RWPE1 (cell line): ENCODE measurements at regions not wholly inside any gene's neighbourhood (a gene's known extent, or its start where the extent isn't known, plus 50 kb on each side); places are given as distances from the start of the nearest gene placed in this dataset.

Experiments
- CTCF ChIA-PET: fragments of 350-600 bp; sonication (Branson Sonifier 250); formaldehyde crosslinking; extraction: SDS; loops from one replicate; lab custom pipeline; 2021; lab: Yijun Ruan, JAX
- POLR2A ChIA-PET: fragments of 400-600 bp; formaldehyde crosslinking; extraction: SDS; loops from one replicate; lab custom pipeline; 2020; ENCODE audit warnings: antibody characterized with exemption; ENCODE audit not compliant: low non-redundant PET; lab: Yijun Ruan, JAX
- DNase-seq: peaks from one replicate; pipeline ENCODE4 v3.0.0; 2012; ENCODE audit warnings: low spot score
- H3K27ac ChIP-seq: fragments of 450-650 bp; 2 replicates; pipeline ENCODE4 v1.5.1; 2017
- CTCF ChIP-seq: fragments of 450-650 bp; conservative IDR thresholded peaks from 2 replicates; pipeline ENCODE4 v1.5.1; 2017; ENCODE audit warnings: low read depth, mild to moderate bottlenecking

GRCh38 chr22:48378673-48379072 lies 1449.0 kb downstream of the BRD1 start:
- TF ChIP-seq CTCF, result no peak
- no peak overlapping the region for H3K27ac ChIP-seq
- POLR2A ChIA-PET, result no interaction called here
- DNase-seq, result no peak
- CTCF ChIA-PET, result no interaction called here

GRCh38 chr22:48376936-48377712 lies 1450.5 kb downstream of the BRD1 start:
- ChIA-PET CTCF (no interaction called here), POLR2A (no interaction called here)
- no peak for DNase-seq
- H3K27ac ChIP-seq, result no peak overlapping the region
- TF ChIP-seq CTCF, result no peak

GRCh38 chr22:48376428-48376827 lies 1451.2 kb downstream of the BRD1 start:
- no peak for TF ChIP-seq CTCF
- ChIA-PET CTCF (no interaction called here), POLR2A (no interaction called here)
- no peak for DNase-seq
- H3K27ac ChIP-seq, result no peak overlapping the region

- ChIA-PET CTCF (no interaction called here), POLR2A (no interaction called here)
Measured at GRCh38 chr22:48373626-48374173, 1454.0 kb downstream of the BRD1 start.

GRCh38 chr22:48372390-48372789 lies 1455.3 kb downstream of the BRD1 start:
- no peak for TF ChIP-seq CTCF
- no peak for DNase-seq
- ChIA-PET POLR2A (no interaction called here), CTCF (no interaction called here)
- no peak overlapping the region for H3K27ac ChIP-seq

More at GRCh38 chr22:48373626-48374173, 1454.0 kb downstream of the BRD1 start:
- DNase-seq, result no peak
- H3K27ac ChIP-seq, result no peak overlapping the region
- TF ChIP-seq CTCF, result no peak

GRCh38 chr22:48371391-48371790 lies 1456.3 kb downstream of the BRD1 start:
- no peak for DNase-seq
- ChIA-PET CTCF (no interaction called here), POLR2A (no interaction called here)

More at GRCh38 chr22:48371391-48371790, 1456.3 kb downstream of the BRD1 start:
- H3K27ac ChIP-seq, result no peak overlapping the region
- TF ChIP-seq CTCF, result no peak
